Heart left ventricle (tissue), 16 donors: ENCODE measurements at regions not wholly inside any gene's neighbourhood (a gene's known extent, or its start where the extent isn't known, plus 50 kb on each side); places are given as distances from the start of the nearest gene placed in this dataset.
"Not testable (repeated sequence)": the region's sequence is repeated elsewhere in the genome, so short reads cannot be mapped to it uniquely, and the experiment has no call there.

ENCODE experiments used
- ATAC-seq, 4 donors: fragments of 200-7000 bp; cut with Tn5 transposase; one replicate each; pipeline ENCODE4 v1.9.1; 2020 to 2022; ENCODE audit warnings: moderate library complexity in 4 of 4, mild to moderate bottlenecking in 3 of 4, moderate number of reproducible peaks in 1 of 4
- DNase-seq, 5 donors: peaks; one replicate each; pipeline ENCODE4 v3.0.0-alpha.2; 2020
- H3K27ac ChIP-seq, 12 donors: fragments of 200-600 bp; sonication (generic) in 4 of 12; one replicate each; pipeline versions ENCODE4 v1.5.0 to v1.8.0; 2016 to 2022; ENCODE audit warnings: mild to moderate bottlenecking in 2 of 12
- H3K27me3 ChIP-seq, 9 donors: fragments of 200-600 bp; sonication (generic) in 2 of 9; one replicate each; pipeline versions ENCODE4 v1.5.1 to v1.8.0; 2016 to 2022; ENCODE audit warnings: mild to moderate bottlenecking in 3 of 9
- H3K36me3 ChIP-seq, 9 donors: fragments of 200-600 bp; sonication (generic) in 2 of 9; one replicate each; pipeline versions ENCODE4 v1.5.0 to v1.8.0; 2018 to 2022; ENCODE audit warnings: mild to moderate bottlenecking in 2 of 9
- H3K4me1 ChIP-seq, 12 donors: fragments of 200-600 bp; sonication (generic) in 4 of 12; one replicate each; pipeline versions ENCODE4 v1.5.0 to v1.8.0; 2016 to 2022; ENCODE audit warnings: mild to moderate bottlenecking in 3 of 12
- H3K4me3 ChIP-seq, 12 donors: fragments of 200-600 bp; sonication (generic) in 4 of 12; one replicate each; pipeline versions ENCODE4 v1.5.0 to v1.8.0; 2017 to 2022; ENCODE audit warnings: mild to moderate bottlenecking in 9 of 12, moderate library complexity in 4 of 12
- H3K9me3 ChIP-seq, 12 donors: fragments of 200-600 bp; sonication (generic) in 4 of 12; one replicate each; pipeline versions ENCODE4 v1.5.0 to v1.8.0; 2016 to 2022; ENCODE audit warnings: mild to moderate bottlenecking in 1 of 12
- POLR2A ChIP-seq, 2 donors: fragments of 450-650 bp; IDR thresholded peaks; one replicate each; pipeline ENCODE4 v1.6.1; 2017; ENCODE audit warnings: antibody characterized with exemption in 2 of 2, mild to moderate bottlenecking in 2 of 2, moderate library complexity in 2 of 2
- WGBS, 4 donors: extraction: QIAGEN DNeasy Blood & Tissue Kit in 2 of 4; methylation state at CpG; one replicate each; pipeline versions ENCODE4 v1.1.5 to v1.1.7; 2013 to 2018; 5-methylcytosine and 5-hydroxymethylcytosine counted together
- intact Hi-C, 10 donors: fragments of 100-400 bp; cut with DNase I; formaldehyde crosslinking; loops; one replicate each; pipeline versions ENCODE4 v1.11.1 to v1.14.2; 2022
- TF ChIP-seq, protein P1 (sequence below), 12 donors: fragments of 200-600 bp; sonication (generic) in 4 of 12; IDR thresholded peaks; one replicate each; pipeline versions ENCODE4 v1.5.0 to v1.8.0; 2018 to 2022; ENCODE audit warnings: antibody characterized with exemption in 12 of 12, mild to moderate bottlenecking in 5 of 12
- donor health status: ischemic (EF 13 %, LVEDD 7.1; RV severe dilation, severe dysfunction).
- donor health status: healthy with polysubstance abuse.
- donor health status: DM: no; HTN: yes; CAD: no.
- donor health status: DM: no; HTN: no; CAD: no.
- donor health status: ischemic (EF 25% LVEDD 6.9; RV normal size, moderate dysfunction).
- donor health status: ischemic (EF 25% LVEDD 5.7; RV mildly dilated, moderate dysfunction).
- donor health status: healthy.
- donor health status: DM: yes; HTN: yes; CAD: no.
- donor health status: ischemic (EF 35%, LVEDD 5.7; RV mildly dilated, moderate dysfunction).
- donor health status: nonischemic (EF 11% LVEDD 7.7; RV severe dilation, severe dysfunction).
- donor health status: DM: yes; HTN: yes; CAD: no.
- donor health status: PGD.
- donor health status: ischemic (EF 29% LVEDD 5.4; RV normal size, mild dysfunction).
- donor health status: nonischemic (EF 23%, LVEDD 6.1; RV moderate dilation, normal function).

DNA sequence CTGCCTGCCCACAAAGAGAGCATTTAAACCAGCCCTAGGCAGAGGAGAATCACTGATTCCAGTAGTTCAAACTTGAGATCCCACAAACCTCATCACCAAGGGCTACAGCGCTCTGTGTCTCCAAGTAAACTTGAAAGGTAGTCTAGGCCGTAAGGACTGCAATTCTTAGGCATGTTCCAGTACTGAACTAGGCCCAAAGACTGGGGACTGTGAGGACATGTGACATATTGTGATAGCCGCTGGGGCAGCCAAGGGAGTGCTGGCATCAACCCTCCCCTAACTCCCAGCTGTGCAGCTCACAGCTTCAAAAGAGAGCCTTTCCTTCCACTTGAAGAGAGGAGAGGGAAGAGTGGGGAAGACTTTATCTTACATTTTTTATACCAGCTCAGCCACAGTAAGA lies 291.0 kb upstream of the PRR16 start:
- Histone ChIP-seq H3K9me3 (no peaks in the 10 kb centered on the region), H3K27ac (no peak overlapping the region), H3K4me3 (no peak overlapping the region), H3K27me3 (no peaks in the 10 kb centered on the region), H3K4me1 (no peaks in the 10 kb centered on the region), H3K36me3 (no peaks in the 10 kb centered on the region)
- 86 to 97% (median 95%) methylated on average over 3 of the region's 3 CpGs for WGBS, 4 donors
- ATAC-seq: no peak
- intact Hi-C loops: no loop called here
- no peak for DNase-seq
- TF ChIP-seq, protein P1, sequence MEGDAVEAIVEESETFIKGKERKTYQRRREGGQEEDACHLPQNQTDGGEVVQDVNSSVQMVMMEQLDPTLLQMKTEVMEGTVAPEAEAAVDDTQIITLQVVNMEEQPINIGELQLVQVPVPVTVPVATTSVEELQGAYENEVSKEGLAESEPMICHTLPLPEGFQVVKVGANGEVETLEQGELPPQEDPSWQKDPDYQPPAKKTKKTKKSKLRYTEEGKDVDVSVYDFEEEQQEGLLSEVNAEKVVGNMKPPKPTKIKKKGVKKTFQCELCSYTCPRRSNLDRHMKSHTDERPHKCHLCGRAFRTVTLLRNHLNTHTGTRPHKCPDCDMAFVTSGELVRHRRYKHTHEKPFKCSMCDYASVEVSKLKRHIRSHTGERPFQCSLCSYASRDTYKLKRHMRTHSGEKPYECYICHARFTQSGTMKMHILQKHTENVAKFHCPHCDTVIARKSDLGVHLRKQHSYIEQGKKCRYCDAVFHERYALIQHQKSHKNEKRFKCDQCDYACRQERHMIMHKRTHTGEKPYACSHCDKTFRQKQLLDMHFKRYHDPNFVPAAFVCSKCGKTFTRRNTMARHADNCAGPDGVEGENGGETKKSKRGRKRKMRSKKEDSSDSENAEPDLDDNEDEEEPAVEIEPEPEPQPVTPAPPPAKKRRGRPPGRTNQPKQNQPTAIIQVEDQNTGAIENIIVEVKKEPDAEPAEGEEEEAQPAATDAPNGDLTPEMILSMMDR (IDR thresholded peaks at IDR 0.05): no peak
- TF ChIP-seq POLR2A (IDR thresholded peaks at IDR 0.05): no peak

DNA sequence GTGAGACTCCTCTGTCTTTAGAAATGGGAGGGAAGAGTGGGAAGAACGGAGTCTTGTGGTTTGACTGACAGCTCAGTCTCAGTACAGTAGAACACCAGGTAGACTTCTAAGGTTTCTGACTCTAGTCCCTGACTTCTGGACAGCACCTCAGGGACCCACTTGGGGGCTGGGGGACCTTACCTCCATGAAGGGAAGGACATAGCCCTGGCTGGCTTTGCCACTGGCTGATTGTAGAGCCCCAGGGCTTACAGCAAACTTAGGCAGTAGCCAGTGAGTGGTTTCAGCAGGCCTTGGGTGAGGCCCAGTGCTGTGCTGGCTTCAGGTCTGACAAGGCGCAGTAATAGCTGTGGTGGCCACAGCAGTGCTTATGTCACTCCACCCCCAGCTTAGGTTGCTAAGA lies 290.0 kb upstream of the PRR16 start:
- H3K9me3 ChIP-seq: no peaks in the 10 kb centered on the region
- H3K4me3 ChIP-seq: no peak overlapping the region
- intact Hi-C loops: no loop called here
- no peaks in the 10 kb centered on the region for H3K27me3 ChIP-seq
- WGBS, 4 donors: 85 to 93% (median 89%) methylated on average over 2 of the region's 2 CpGs
- TF ChIP-seq POLR2A (IDR thresholded peaks at IDR 0.05): no peak
- TF ChIP-seq, protein P1 (IDR thresholded peaks at IDR 0.05): no peak
- ATAC-seq (no peak), DNase-seq (no peak)
- H3K27ac ChIP-seq: no peak overlapping the region
- H3K36me3 ChIP-seq: no peaks in the 10 kb centered on the region
- H3K4me1 ChIP-seq: no peaks in the 10 kb centered on the region

DNA sequence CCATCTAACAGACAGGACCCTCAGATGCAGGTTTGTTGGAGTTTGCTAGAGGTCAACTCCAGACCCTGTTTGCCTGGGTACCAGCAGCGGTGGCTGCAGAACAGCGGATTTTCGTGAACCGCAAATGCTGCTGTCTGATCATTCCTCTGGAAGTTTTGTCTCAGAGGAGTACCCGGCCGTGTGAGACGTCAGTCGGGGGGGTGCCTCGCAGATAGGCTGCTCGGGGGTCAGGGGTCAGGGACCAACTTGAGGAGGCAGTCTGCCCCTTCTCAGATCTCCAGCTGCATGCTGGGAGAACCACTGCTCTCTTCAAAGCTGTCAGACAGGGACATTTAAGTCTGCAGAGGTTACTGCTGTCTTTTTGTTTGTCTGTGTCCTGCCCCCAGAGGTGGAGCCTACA lies 282.9 kb upstream of the PRR16 start:
- peak in 1 of 5 donors; percentile 39 for DNase-seq
- ATAC-seq, H3K27ac ChIP-seq, intact Hi-C loops, H3K4me3 ChIP-seq, H3K4me1 ChIP-seq, H3K36me3 ChIP-seq, H3K9me3 ChIP-seq, H3K27me3 ChIP-seq: not testable (repeated sequence)
- 77 to 93% (median 85%) methylated on average over 9 to 10 of the region's 10 CpGs for WGBS, 4 donors

DNA sequence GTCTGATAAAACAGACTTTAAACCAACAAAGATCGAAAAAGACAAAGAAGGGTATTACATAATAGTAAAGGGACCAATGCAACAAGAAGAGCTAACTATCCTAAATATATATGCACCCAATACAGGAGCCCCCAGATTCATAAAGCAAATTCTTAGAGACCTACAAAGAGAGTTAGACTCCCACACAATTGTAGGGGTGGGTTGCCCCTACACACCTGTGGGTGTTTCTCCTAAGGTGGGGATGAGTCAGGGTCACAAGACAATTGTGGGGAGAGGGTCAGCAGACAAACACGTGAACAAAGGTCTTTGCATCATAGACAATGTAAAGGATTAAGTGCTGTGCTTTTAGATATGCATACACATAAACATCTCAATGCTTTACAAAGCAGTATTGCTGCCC lies 269.4 kb upstream of the PRR16 start:
- DNase-seq, ATAC-seq, H3K36me3 ChIP-seq, H3K4me3 ChIP-seq, H3K9me3 ChIP-seq, H3K4me1 ChIP-seq, H3K27me3 ChIP-seq, intact Hi-C loops, H3K27ac ChIP-seq: not testable (repeated sequence)
- 76 to 83% (median 80%) methylated on average over 2 of the region's 2 CpGs for WGBS, 4 donors

DNA sequence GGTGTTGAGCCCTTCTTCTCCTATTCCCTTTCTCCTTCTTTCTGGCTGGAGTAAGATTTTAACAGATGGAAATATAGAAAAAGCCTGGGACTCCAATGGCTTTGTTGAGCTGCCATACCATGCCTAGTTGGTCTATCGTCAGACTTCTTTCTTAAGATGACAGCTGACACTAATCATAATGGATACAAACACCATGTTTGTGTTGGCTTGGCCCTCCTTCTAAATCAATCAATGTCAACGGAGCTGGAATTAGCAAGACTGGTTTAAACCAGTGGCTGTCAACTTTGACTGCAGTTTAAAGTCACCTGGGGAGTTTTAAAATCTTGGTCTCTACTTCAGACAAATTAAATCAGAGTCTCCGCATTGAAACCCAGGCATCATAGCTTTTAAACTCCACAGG lies 264.5 kb upstream of the PRR16 start:
- intact Hi-C loops: no loop called here
- no peaks in the 10 kb centered on the region for H3K36me3 ChIP-seq
- TF ChIP-seq POLR2A (IDR thresholded peaks at IDR 0.05): no peak
- TF ChIP-seq, protein P1 (IDR thresholded peaks at IDR 0.05): no peak
- ATAC-seq: no peak
- no peak overlapping the region for H3K4me3 ChIP-seq
- H3K9me3 ChIP-seq: no peaks in the 10 kb centered on the region
- no peaks in the 10 kb centered on the region for H3K4me1 ChIP-seq
- no peaks in the 10 kb centered on the region for H3K27me3 ChIP-seq
- H3K27ac ChIP-seq: no peak overlapping the region
- WGBS, 4 donors: 45 to 68% (median 55%) methylated on average over 3 of the region's 3 CpGs
- DNase-seq: no peak
